NCI-H2029 treated with DMSO at 0.1 percent for 48 hours (cell line): ENCODE measurements at regions not wholly inside any gene's neighbourhood (a gene's known extent, or its start where the extent isn't known, plus 50 kb on each side); places are given as distances from the start of the nearest gene placed in this dataset.
"Not testable (repeated sequence)": the region's sequence is repeated elsewhere in the genome, so short reads cannot be mapped to it uniquely, and the experiment has no call there.

ENCODE experiments used
- DNase-seq: peaks from one replicate; lab custom pipeline; 2025; lab: John Stamatoyannopoulos, UW

DNA sequence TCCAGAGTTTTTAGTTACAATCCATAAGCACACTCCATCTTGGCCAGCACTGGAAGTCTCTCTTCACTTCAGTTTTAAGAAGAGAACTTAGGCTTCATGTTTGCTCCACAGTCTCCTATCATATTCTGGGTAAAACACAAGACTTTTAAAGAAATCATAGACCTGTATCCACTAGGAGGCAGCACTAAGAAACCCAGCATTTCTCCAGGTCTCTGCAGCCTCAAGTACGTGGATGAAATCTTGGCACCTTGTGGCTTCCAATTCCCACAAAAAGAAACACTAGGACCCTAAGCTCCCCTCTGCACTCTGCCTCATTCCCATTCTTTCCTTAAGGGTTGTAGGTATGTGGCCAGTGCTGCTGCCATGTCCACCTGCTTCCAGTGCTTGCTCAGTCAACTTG is 367.3 kb upstream of the CASK start:
- DNase-seq = no peak

- no peak for DNase-seq
Observed at GRCh38 chrX:42289492-42290385, 366.4 kb upstream of the CASK start.

DNA sequence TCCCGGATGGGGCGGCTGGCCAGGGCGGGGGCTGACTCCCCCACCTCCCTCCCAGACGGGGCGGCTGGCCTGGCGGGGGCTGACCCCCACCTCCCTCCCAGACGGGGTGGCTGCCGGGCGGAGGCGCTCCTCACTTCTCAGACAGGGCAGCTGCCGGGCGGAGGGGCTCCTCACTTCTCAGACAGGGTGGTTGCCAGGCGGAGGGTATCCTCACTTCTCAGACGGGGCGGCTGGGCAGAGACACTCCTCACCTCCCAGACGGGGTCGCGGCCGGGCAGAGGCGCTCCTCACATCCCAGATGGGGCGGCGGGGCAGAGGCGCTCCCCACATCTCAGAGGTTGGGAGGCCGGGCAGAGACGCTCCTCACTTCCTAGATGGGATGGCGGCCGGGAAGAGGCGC is 362.3 kb upstream of the CASK start:
- DNase-seq = not testable (repeated sequence)

DNA sequence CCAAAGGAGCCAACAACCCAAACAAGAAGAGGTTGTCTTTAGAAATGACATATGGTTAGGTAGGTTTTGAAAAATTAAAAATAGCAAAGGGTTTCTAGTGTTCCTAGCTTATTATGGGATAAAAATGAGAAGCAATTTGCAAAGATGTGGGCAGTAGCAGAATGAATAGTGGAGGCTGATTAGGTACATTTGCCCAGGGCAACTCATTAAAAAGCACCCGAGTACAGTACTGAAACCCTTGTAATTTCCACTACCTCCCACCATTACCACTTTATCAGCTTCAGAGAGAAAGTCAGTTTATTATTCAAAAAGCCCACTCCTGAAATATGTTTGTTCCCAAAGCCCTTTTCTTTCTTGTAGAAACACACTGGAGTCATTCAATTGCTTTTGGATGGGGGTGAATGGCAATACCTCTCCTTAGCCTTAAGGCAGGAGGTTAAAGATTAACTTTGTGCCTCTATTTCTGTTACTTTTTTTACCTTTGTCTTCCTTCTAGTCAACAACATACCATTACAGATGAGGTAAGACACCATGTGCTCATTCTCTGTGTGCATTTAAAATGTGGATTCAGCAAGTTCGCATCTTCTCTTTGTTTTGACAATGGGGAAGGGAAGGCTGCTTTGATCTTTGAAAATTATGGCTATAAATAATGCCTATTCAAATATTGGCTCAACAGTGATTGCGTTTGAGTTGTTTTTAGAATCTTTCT is 353.8 kb upstream of the CASK start:
- no peak for DNase-seq

DNA sequence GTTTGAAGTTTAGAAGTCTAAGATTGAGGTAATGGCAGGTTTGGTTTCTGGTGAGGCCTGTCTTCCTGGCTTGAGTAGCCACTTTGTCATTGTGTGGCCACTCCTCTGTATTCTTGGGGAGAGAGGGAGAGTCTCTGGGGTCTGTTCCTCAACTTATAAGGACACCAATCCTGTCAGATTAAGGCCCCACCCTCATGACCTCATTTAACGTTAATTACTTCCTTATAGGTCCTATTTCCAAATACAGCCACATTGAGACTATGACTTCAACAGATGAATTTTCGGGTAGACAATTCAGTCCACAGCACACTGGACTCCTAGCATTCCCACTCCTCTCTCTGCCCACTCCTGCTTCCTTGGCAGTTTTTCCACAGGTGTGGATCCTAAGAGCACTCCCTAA is 350.8 kb upstream of the CASK start:
- DNase-seq = no peak

DNA sequence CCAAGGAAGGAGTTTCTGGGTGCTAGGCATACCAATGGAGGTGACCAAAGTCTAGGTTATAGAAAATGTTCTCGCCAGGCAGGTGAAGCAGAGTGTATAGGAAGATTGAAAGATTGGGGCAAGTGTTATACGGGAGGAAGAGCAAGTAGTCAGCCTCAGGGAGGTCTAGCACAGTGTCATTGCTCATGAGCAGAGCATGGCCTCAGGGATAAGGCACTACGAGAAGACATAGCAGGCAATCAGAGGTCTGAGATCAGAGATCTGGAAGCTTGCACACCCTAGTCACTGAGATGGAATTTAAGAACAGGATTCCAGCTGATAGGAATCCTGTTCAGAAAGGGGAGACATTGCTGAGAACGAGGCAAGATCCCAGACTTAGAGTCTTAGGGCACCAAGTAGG is 350.0 kb upstream of the CASK start:
- DNase-seq = no peak

GRCh38 chrX:42269186-42269585 is 345.8 kb upstream of the CASK start:
- no peak for DNase-seq

DNA sequence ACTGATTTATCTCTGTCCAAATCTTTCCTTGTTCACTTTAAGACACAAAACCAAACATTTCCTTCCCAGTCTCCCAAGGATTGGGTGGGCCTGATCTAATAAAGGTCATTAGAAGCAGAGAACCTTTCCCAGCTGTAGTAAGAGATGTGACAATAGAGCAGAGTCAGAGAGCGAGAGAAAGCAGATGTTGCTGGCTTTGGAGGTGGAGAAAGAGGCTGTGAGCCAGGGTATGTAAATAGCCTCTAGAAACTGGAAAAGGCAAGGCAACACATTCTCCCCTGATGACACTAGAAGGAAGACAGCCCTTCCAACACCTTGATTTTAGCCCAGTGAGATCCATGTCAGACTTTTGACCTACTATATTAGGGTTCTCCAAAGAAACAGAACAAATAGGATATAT is 337.5 kb upstream of the CASK start:
- no peak for DNase-seq

- DNase-seq = no peak
Observed at GRCh38 chrX:42248226-42248625, 324.9 kb upstream of the CASK start.

- DNase-seq = no peak
Observed at GRCh38 chrX:42247241-42247640, 323.9 kb upstream of the CASK start.

DNA sequence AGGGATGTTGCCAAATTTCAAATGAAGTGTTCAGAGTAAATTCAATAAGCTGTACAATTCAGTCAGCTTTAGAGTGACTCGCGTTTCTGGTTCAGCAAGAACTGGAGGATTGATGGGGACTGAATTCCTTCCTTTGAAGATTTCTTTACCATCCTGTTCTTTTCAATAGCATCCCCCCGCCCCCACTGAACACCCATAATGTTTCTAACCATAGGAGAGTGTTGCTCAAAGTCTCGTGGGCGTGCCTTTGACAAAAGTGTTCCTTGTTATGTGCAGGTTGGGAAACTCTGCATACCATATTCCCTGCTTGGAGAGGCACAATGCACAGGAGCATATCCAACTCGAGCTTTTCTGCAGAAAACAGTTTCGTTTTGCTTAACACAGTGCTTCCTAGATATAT is 323.5 kb upstream of the CASK start:
- no peak for DNase-seq

DNA sequence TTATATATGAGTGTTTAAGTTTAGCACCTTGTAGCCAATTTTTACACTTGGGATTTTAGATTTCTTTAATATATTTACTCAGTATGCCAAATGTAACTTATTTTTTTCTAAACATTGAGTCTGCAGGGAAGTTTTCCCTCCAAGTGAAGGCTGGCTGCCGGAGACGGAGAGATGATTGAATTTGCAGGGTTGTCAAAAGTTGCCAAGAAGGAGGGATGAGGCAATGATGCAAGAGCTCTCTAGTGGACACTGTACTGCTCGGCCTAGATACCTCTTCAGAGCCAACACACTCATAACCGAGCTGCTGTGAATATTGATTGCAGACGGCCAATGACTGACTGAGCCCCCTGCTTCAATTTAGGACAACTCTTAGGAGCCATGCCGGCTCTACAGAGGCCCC is 318.6 kb upstream of the CASK start:
- no peak for DNase-seq

- no peak for DNase-seq
Observed at GRCh38 chrX:42241421-42241820, 318.1 kb upstream of the CASK start.

DNA sequence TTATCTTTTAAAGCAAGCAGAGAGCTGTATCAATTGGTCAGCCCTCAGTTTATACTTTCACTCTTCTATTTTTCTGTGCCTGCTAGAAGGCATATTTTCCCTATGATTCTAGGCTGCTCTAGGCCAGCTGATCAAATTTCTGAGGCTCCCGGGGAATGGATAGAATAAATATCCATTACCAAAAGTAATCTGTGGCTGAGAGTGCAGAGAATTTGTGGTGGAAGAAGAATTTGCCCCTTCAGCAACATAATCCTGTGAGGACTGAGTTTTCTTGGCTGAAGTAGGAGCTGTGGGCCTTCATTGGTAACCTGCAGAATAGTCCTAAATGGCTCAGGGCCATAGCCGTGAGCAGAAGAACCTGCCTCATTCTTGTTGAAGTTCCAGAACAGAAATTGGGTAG is 314.6 kb upstream of the CASK start:
- no peak for DNase-seq

DNA sequence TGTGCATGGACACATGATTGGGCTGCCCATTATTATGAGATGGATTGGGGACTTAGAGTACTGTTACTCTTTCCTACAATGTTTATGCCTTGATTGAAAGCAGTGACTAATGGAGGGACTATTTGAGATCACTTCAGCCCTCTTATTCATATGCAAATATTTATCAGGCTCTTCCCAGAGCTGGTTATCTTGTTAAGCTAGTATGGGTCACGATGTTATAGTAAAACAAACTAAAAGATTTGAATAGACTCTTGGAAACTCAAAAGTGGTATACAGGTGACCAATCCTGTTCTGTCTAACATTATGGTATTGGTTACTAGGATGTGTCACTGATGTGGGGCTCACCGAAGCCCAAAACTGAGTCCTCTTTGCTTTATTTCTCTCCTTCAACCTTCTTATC is 306.2 kb upstream of the CASK start:
- no peak for DNase-seq

DNA sequence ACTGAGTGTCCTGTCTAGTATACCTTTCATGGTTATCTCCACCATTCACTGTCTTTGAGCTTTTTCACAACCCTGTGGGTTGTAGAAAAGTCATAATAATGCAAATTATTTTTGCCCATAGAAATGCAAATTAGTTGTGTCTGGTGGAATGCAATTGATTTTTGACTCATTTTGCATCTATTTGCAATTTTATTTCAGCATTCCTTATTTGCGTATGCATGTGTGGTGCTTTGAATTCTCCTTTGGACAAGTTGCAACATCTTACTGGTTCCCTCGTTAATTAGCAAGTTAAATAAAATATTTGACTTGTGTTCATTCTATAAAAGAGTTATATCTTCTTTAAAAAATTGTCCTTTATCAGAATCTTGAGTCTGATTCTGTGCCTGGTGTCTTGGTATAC is 297.3 kb upstream of the CASK start:
- no peak for DNase-seq

DNA sequence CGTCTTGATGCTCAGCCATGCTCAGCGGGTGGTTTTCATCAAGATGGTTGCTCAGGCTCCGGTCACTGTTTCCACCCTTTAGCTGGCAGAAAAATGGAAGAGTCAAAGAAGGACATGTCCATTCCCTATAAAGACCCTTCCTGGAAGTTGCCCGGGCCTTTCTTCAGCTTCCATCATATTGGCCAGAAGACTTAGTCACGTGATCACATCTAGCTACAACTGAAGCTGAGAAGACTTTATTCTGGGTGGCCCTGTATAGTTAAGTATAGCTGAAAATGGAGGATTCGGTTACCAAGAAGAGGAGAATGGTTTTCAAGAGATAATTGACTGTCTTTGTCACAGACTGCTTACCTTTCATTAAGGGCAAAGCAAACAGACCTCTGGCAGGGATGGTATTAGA is 296.7 kb upstream of the CASK start:
- peak; percentile 90 for DNase-seq

DNA sequence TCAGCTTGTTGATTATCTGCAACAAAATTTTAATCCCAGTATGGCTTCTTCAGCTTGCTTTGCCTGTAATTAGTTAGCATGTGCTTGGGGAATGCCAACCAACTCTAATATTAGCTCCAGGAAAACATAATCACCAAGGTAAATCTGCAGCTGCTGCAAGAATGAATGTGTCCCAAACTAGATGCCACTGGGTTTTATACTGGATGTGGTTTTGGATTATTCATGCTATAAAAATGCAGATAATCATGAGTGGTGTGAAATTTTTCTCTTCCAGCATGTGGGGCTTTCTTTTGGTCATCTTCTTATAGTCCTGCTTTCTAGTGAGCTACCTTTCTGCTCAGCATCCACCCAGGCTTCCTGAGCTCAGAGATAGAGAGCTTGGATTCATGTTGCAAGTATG is 295.9 kb upstream of the CASK start:
- DNase-seq = no peak

DNA sequence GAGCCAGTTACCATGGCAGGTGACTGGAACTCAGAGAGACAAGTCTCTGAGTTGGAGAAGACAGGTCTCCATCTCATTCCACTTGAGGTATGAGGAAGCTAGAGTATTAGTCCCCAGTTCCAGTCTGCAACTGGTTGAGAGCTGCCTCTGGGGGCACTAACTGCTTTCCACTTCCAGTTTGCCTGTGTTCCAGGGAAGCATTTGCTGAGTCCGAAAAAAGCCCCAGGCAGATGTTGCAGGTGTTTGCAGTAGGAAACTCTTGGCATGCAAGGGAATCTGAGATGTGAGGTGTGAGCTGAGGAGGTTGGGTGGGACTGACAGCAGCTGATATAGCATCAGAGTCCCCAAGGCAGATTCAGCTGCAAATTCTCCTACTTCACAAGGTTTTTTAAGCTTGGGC is 272.2 kb upstream of the CASK start:
- no peak for DNase-seq

- DNase-seq = no peak
Observed at GRCh38 chrX:42189576-42189975, 266.2 kb upstream of the CASK start.

GRCh38 chrX:42188730-42189129 is 265.4 kb upstream of the CASK start:
- DNase-seq = no peak

DNA sequence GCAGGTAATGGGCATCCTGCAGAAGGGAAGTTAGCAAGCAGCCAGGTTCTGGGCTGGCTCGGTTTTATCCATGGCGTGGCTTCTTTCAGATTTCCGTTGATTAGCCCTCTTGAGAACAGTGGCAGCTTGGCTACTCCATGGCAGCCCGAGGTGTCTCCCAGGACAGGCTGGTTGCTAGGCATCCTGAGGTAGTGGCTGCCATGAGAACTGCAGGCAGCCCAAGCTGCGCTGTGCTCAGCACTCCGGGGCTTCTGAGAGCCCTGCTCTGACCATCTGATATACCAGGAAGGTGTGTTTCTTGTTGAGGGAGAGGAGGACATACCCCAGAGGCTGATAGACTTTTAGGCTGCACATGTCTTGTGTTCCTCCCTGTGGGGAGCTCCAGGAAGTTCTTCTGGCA is 253.4 kb upstream of the CASK start:
- no peak for DNase-seq

DNA sequence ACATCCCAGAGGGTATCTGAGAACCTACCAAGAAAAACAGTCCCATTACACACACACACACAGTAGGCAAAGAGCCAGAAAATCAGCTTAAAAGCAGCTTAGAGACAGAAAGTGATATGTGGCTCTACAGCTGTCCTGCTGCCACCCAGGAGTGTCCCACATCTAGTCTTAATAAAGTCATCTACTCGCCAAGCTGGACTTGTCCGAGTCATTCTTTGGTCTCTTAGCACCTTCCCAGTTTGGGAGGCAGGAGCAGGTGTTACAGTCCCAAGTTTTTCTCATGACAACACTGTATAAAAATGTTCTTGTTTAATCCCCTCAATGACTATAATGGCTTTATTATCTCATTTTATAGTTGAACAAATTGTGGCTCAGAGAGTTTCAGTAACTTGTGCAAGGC is 252.5 kb upstream of the CASK start:
- DNase-seq = no peak

- DNase-seq = not testable (repeated sequence)
Observed at GRCh38 chrX:42157923-42158322, 234.6 kb upstream of the CASK start.
